NCI-H2029 (cell line): ENCODE measurements at regions not wholly inside any gene's neighbourhood (a gene's known extent, or its start where the extent isn't known, plus 50 kb on each side); places are given as distances from the start of the nearest gene placed in this dataset.

Experiments used
- DNase-seq: peaks from one replicate; lab custom pipeline; 2025; lab: John Stamatoyannopoulos, UW

- no peak for DNase-seq
Observed at GRCh38 chr4:63505714-63506460, 903.4 kb downstream of the TECRL start.

- DNase-seq = no peak
Observed at GRCh38 chr4:63493265-63493664, 916.0 kb downstream of the TECRL start.

GRCh38 chr4:63492515-63492914, 916.7 kb downstream of the TECRL start:
- DNase-seq = no peak

GRCh38 chr4:63464393-63464792, 944.9 kb downstream of the TECRL start:
- DNase-seq = no peak

GRCh38 chr4:63460075-63460474, 949.2 kb downstream of the TECRL start:
- DNase-seq = no peak

GRCh38 chr4:63459329-63459728, 949.9 kb downstream of the TECRL start:
- no peak for DNase-seq

GRCh38 chr4:63458010-63458409, 951.2 kb downstream of the TECRL start:
- DNase-seq = no peak

GRCh38 chr4:63440236-63440635, 969.0 kb downstream of the TECRL start:
- no peak for DNase-seq

GRCh38 chr4:63430105-63430504, 979.1 kb downstream of the TECRL start:
- DNase-seq = no peak

GRCh38 chr4:63396269-63396668, 1013.0 kb downstream of the TECRL start:
- no peak for DNase-seq

GRCh38 chr4:63393544-63393943, 1015.7 kb downstream of the TECRL start:
- DNase-seq = no peak

GRCh38 chr4:63379750-63380522, 1029.3 kb downstream of the TECRL start:
- DNase-seq = no peak

- DNase-seq = no peak
Observed at GRCh38 chr4:63371001-63371400, 1038.2 kb downstream of the TECRL start.

GRCh38 chr4:63361628-63362027, 1047.6 kb downstream of the TECRL start:
- no peak for DNase-seq

- no peak for DNase-seq
Observed at GRCh38 chr4:63361066-63361465, 1048.2 kb downstream of the TECRL start.

- no peak for DNase-seq
Observed at GRCh38 chr4:63349674-63350025, 1059.6 kb downstream of the TECRL start.

GRCh38 chr4:63348735-63349673, 1060.2 kb downstream of the TECRL start:
- no peak for DNase-seq

- no peak for DNase-seq
Observed at GRCh38 chr4:63325140-63325539, 1084.1 kb downstream of the TECRL start.

- DNase-seq = no peak
Observed at GRCh38 chr4:63316633-63317032, 1092.6 kb downstream of the TECRL start.

- no peak for DNase-seq
Observed at GRCh38 chr4:63315651-63316050, 1093.6 kb downstream of the TECRL start.

GRCh38 chr4:63308697-63309096, 1100.6 kb downstream of the TECRL start:
- DNase-seq = no peak

GRCh38 chr4:63302792-63303191, 1106.5 kb downstream of the TECRL start:
- no peak for DNase-seq
